Psoas muscle (tissue), 7 donors: ENCODE measurements at regions not wholly inside any gene's neighbourhood (a gene's known extent, or its start where the extent isn't known, plus 50 kb on each side); places are given as distances from the start of the nearest gene placed in this dataset.

ENCODE experiments used
- ATAC-seq, 4 donors: fragments of 200-7000 bp; cut with Tn5 transposase; one replicate each; pipeline ENCODE4 v1.9.1; 2020; ENCODE audit warnings: moderate library complexity in 3 of 4, mild to moderate bottlenecking in 2 of 4
- DNase-seq, 2 donors: peaks; one replicate each; pipeline ENCODE4 v3.0.0-alpha.2; 2020
- H3K27ac ChIP-seq: fragments of 200-600 bp; one replicate; pipeline ENCODE4 v1.8.0; 2022
- H3K27me3 ChIP-seq, 3 donors: fragments of 200-600 bp in 1 of 3; one replicate each; pipeline versions ENCODE4 v1.6.1 to v1.8.0; 2013 to 2022; ENCODE audit warnings: low read length in 2 of 3, mild to moderate bottlenecking in 2 of 3, moderate library complexity in 1 of 3; ENCODE audit not compliant: insufficient read depth in 3 of 3
- H3K36me3 ChIP-seq, 2 donors: fragments of 200-600 bp in 1 of 2; one replicate each; pipeline versions ENCODE4 v1.6.1 to v1.8.0; 2013 to 2022; ENCODE audit warnings: low read depth in 1 of 2, mild to moderate bottlenecking in 1 of 2, moderate library complexity in 1 of 2; ENCODE audit not compliant: insufficient read depth in 1 of 2
- H3K4me1 ChIP-seq: fragments of 200-600 bp; one replicate; pipeline ENCODE4 v1.8.0; 2022
- H3K4me3 ChIP-seq: fragments of 200-600 bp; one replicate; pipeline ENCODE4 v1.8.0; 2022; ENCODE audit warnings: mild to moderate bottlenecking
- H3K9me3 ChIP-seq: fragments of 200-600 bp; one replicate; pipeline ENCODE4 v1.8.0; 2022
- CTCF ChIP-seq: fragments of 200-600 bp; IDR thresholded peaks from one replicate; pipeline ENCODE4 v1.8.0; 2022; ENCODE audit warnings: antibody characterized with exemption
- WGBS, 3 donors: extraction: QIAGEN DNeasy Blood & Tissue Kit; methylation state at CpG; one replicate each; pipeline versions ENCODE4 v1.1.6 to v1.1.7; 2013; 5-methylcytosine and 5-hydroxymethylcytosine counted together
- intact Hi-C, 2 donors: fragments of 100-400 bp; cut with DNase I; formaldehyde crosslinking; loops; one replicate each; pipeline versions ENCODE4 v1.11.0 to v1.14.2; 2022
- donor health status: healthy with polysubstance abuse.
- donor health status: DM: no; HTN: no; CAD: no; lungs with moderate emphysema.
- donor health status: Bipolar disorder and iron deficiency.
- donor health status: healthy.
- donor health status: DM: yes; HTN: yes; CAD: no.
- donor health status: DM: no; HTN: no; CAD: no.
- donor health status: DM: yes; HTN: yes; CAD: no.

DNA sequence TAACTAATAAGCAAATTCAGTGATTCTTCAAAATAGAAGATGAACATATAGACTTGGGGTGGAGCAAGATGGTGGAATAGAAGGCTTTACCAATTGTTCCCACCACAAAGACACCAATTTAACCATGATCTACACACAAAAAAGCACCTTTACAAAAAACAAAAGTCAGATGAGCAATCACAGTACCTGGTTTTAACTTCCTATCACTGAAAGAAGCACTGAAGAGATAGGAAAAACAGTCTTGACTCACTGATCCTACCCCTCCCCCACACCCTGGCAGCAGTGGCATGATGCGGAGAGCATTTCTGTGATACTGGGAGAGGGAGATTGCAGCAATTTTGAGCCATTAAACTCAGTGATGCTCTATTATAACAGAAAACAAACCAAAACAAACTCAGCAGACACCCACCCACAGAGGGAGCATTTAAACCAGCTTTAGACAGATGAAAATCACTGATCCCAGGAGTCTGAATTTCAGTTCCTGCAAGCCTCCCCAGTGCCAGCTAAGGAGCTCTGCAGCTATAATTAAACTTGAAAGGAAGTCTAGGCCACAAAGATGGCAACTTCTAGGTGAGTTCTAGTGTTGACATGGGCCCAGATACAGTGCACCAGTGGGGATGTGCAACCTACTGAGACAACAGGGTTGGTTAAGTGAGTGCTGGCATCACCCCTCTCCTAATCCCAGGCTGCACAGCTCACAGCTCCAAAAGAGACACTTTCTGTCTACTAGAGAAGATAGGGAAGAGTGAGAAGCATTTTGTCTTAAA, 161.8 kb upstream of the GRIA4 start:
- intact Hi-C loops = no loop called here
- 93 to 100% (median 94%) methylated on average over 1 of the region's 1 CpG for WGBS, 3 donors
- DNase-seq = no peak
- peaks cover 4% of the 10 kb centered on the region for H3K9me3 ChIP-seq
- H3K27me3 ChIP-seq = no peaks in the 10 kb centered on the region
- no peaks in the 10 kb centered on the region for H3K36me3 ChIP-seq
- no peak for TF ChIP-seq CTCF
- ATAC-seq = no peak
- H3K4me3 ChIP-seq = no peak overlapping the region
- no peak overlapping the region for H3K27ac ChIP-seq
- H3K4me1 ChIP-seq = no peaks in the 10 kb centered on the region

GRCh38 chr11:105443623-105444022, 166.2 kb upstream of the GRIA4 start:
- intact Hi-C loops = no loop called here
- no peaks in the 10 kb centered on the region for H3K4me1 ChIP-seq
- H3K27ac ChIP-seq = no peak overlapping the region
- H3K9me3 ChIP-seq = peaks cover 4% of the 10 kb centered on the region
- H3K27me3 ChIP-seq = no peaks in the 10 kb centered on the region
- no peak for DNase-seq
- no peak for ATAC-seq
- TF ChIP-seq CTCF = no peak
- H3K4me3 ChIP-seq = no peak overlapping the region
- no peaks in the 10 kb centered on the region for H3K36me3 ChIP-seq

- intact Hi-C loops = no loop called here
- 56 to 58% (median 56%) methylated on average over 3 of the region's 3 CpGs for WGBS, 3 donors
- no peak for ATAC-seq
Observed at GRCh38 chr11:105432241-105432995, 177.5 kb upstream of the GRIA4 start.

GRCh38 chr11:105429096-105429910, 180.6 kb upstream of the GRIA4 start:
- Histone ChIP-seq H3K27ac (no peak overlapping the region), H3K27me3 (no peaks in the 10 kb centered on the region), H3K9me3 (no peaks in the 10 kb centered on the region), H3K4me3 (no peak overlapping the region), H3K4me1 (no peaks in the 10 kb centered on the region), H3K36me3 (no peaks in the 10 kb centered on the region)
- 54 to 59% (median 58%) methylated on average over 6 of the region's 6 CpGs for WGBS, 3 donors
- DNase-seq = no peak
- TF ChIP-seq CTCF = no peak
- intact Hi-C loops = no loop called here
- no peak for ATAC-seq

More at GRCh38 chr11:105432241-105432995, 177.5 kb upstream of the GRIA4 start:
- TF ChIP-seq CTCF = no peak
- no peaks in the 10 kb centered on the region for H3K4me1 ChIP-seq
- no peaks in the 10 kb centered on the region for H3K27me3 ChIP-seq
- H3K9me3 ChIP-seq = no peaks in the 10 kb centered on the region
- no peaks in the 10 kb centered on the region for H3K36me3 ChIP-seq
- H3K27ac ChIP-seq = no peak overlapping the region
- no peak for DNase-seq
- H3K4me3 ChIP-seq = no peak overlapping the region
